CD4-positive, alpha-beta T cell treated with Interferon alpha-2 for 1 hour (primary cell): ENCODE measurements at regions not wholly inside any gene's neighbourhood (a gene's known extent, or its start where the extent isn't known, plus 50 kb on each side); places are given as distances from the start of the nearest gene placed in this dataset.

ENCODE experiments used
- DNase-seq, 2 donors: peaks; one replicate each; pipeline ENCODE4 v3.0.0-alpha.2; 2020 to 2022

DNA sequence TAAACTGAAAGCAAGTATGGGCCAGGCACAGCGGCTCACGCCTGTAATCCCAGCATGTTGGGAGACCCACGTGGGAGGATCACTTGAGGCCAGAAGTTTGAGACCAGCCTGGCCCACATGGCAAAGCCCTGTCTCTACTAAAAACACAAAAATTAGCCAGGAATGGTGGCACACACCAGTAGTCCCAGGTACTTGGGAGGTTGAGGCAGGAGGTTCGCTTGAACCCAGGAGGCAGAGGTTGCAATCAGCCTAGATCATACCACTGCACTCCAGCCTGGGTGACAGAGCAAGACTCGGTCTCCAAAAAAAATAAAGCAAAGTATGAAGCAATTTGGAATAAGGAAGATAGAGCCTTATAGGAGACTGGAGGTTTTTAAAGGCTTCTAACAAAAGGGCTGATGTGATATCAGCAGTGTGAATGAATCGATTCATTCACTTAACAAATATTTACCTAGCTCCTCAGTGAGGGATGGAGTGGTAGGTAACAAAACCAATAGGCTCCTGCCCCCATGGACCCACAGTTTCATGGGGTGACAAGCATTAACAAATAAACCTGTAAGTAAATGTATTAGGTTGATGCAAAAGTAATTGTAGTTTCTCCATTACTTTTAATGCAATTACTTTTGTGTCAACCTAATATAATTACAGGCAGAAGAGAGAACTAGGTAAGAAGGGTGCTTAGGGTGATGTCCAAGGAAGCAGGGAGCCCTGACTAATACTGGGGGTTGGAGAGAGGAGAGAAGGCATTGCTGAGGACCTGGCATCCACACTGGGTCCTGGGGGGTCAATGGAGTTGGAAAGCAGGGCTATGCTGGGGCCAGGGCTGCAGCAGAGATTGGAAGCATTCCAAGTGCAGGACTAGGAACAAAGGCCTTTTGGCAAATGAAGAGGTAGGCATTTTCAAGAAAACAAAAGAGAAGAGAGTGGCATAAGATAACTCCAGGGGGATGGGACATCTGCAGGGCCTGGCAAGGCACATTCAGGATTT lies 195.4 kb upstream of the ARL4C start:
- DNase-seq, result no peak

DNA sequence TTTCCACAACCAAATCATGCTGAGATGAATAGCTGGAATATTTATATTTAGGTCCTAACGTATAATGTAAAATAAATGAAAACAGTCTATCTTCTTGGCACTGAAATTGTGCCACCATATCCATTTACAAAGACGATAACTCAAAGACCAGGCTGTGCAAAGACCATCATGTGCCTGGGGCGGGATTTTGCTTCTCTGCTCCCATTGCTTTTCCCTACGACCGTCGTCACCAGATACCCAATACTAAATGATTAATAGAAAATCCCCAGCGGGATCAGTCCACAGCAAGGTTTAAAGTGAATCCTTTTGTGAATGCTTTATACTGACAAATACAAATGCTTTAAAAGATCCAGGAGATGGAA lies 194.3 kb upstream of the ARL4C start:
- no peak for DNase-seq

DNA sequence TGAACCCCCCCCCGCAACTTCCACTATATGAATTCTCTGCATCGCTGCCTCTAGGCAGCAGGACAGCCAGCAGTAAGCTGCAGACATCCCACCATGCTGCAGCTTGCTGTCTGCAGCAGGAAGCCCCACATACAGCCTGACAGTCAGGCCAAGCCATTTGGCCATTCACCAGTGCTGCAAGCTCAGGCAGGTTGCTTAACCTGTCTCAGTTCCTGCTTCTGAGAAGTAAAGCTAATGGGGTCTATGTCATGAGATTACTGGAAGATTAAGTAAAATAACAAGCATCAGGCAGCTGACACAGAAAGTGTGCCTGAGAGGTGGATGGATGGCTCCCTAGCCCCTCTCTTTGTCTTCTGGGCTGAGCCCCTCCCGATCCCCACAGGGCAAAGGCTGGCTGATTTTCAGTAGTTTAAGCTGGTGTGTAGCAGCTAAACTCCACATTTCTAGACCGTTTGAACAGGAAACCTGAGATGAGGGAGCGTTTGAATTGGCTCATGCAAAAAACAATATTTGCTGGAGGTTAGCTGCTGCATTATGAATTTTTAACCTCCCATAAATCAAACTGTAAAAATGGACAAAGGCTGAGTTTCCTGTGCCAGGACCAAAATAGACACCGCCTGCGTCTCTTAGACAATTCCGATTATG lies 193.8 kb upstream of the ARL4C start:
- DNase-seq, result no peak

DNA sequence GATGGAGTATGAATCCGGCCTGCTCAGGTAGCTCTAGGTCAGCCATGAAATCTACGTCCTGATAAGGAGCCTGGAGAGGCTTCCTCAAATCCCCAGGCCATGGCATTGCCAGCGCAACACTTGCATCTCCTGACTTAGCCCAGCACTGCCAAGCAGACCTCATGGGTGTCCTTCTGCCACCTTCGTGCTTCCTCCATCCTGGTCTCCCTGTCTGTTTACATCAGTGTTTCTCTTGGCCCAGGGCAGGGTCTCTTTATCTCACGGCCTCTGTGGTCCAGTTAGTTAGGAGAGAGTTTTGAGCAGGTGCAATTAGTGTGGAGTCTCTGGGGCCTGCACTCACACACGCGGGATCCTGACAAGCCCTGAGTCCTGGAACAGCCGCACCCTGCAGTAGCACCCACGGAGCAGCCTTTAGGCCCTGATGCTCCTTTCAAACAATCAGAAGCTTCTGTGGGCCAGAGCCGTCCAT lies 193.1 kb upstream of the ARL4C start:
- no peak for DNase-seq

DNA sequence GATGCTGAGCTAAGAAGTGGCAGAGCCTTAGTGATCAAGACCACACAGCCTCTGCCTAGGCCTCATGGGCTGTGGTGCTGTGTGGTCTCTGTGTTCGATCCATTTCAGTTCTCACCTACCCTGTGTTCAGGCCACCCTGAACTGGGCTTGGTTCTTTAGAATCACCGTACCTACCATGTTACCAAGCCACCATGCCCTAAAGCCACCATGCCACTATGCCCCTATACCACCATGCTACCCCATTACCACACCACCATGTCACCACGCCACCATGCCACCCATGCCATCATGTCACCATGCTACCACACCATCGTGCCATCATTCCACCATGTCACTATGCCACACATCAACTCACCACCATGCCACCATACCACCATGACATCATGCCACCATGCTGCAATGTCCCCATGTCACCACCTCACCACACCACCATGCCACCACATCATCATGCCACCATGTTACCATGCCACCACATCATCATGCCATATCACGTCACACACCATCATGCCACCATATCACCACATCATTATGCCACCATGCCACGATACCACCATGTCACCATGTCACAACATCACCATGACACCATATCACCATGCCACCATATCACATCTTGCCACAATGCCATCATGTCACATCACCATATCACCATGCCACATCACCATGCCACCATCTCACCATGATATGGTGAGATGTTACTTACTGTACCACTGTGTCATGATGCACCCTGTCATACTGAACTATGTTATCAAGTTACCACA lies 191.0 kb upstream of the ARL4C start:
- no peak for DNase-seq

DNA sequence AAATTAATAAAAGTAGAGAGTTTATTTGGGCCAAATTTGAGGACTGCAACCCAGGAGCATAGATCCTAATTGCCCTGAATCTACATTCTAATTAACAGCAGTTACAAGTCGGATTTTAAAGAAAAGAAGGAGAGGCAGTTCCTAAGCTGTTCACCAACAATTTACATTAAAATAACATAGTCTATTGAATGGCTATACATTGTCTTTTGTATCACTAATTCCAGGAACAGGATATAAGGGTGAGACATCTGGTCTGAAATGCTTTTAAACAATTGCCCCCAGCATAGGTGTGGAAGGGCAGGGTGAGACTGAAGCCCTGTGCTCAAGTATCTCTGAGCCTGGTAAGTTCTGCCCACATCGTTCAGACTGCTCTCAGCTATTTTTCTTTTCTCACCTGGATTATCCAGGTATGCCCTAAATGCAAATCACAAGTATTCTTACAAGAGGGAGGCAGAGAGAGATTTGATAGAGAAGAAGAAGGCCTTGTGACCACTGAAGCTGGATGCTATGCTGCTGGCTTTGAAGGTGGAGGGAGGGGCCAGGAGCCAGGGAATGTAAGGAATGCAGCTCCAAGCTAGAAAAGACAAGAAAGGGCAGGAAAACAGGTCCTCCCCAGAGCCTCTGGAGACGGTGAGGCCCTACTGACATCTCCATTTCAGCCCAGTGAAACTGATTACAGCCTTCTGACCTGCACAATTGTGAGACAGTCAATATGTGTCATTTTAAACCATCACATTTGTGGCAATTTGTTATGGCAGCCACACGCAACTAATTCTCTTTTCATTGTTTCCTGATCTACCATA lies 189.4 kb upstream of the ARL4C start:
- DNase-seq, result no peak

DNA sequence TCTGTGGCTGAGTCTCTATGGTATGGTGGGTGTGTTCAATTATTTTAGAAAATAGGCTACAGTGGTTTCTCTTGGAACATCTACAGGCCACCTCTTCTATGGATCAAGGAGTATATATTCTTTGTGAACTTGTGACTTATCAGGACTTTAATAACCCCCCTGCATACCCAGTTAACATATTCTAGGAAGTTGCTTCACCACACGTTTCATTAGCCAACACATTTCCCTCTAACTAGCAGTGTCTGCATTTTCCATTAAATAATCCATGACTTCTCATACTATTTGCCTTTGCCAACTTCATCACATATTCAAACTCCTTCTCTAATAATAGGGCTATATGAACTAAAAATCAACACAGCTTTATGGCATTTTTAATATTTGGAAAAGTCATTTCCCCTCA lies 187.6 kb upstream of the ARL4C start:
- DNase-seq, result no peak

DNA sequence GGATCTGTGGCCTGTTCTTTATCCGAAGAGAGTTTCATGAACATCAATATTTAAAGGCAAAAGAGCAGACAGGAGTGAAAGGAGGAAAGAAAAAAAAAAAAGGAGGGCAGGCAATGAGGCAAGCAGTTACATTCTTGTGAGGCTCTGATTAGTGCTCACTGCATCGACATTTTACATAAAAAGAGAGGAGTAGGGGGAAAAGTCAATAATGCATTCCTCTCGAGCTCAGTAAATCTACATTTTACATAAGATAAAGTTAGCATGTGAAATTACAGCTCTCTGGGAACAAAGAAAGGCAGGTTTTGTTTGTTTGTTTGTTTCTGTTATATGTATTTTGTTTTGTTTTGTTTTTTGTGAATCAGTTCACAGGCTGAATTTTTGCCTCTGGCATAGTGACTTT lies 187.1 kb upstream of the ARL4C start:
- no peak for DNase-seq

DNA sequence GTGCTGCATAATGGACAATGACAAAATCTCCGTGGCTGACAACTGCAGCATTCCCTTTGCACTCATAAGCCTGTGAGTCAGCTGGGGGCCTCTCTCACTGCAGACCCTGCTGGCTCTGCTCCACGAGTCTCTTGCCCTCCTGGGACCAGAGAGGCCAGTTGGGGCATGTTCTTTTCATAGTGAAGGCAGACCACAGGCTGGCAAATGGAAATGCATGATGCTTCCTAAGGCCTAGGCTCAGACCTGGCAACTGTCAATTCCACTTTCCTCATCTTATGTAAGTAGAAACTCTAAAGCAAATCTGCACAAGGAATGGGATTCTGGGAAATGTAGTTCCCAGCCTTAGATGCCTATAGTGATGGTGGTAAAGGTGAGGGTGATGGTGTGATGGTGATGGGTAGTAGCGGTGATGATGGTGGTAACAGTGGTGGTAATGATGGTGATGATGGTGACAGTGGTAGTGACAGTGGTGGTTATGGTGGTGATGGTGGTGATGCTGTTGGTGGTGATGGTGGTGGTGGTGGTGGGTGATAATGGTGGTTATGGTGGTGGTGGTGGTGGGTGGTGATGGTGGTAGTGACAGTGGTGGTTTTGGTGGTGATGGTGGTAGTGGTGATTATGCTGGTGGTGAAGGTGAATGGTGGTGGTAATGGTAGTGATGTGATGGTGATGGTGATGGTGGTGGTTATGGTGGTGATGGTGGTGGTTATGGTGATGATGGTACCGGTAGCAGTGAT lies 185.8 kb upstream of the ARL4C start:
- DNase-seq, result no peak

DNA sequence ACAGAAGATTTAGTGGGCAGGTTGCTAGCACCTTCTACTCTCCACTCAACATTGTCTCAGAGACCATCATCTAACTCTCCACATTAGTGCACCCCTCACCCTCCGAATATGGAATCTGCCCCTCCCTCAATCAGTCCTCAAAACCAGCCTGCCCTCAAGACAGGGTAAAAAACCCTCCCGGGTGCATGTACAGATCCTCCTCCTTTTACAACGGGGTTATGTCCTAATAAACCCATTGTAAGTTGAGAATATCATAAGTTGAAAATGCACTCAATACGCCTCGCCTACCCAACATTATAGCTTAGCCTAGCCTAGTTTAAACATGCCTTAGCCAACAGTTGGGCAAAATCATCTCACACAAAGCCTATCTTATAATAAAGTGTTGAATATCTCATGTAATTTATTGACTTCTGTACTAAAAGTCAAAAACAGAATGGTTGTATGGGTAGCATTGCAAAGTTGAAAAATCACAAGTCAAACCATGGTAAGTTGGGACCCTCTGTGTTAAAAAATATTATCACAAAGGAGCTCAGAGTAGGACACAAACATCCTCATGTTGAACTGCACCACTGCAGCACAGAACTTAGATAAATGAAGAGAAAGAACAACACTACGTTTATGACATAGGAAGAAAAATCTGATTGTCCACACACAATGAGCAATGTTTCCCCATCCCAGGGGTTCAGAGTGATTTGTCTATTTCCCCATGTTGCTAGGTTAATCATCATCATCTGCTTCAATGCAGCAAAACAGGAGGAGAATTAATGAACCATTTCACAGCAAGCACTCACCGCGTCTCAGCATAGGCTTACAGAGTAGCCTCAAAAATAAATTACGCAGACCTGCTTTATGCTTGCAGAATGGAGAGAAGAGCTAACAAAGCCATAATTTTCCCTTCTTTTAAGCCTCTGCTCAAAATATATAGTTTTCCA lies 184.1 kb upstream of the ARL4C start:
- no peak for DNase-seq

DNA sequence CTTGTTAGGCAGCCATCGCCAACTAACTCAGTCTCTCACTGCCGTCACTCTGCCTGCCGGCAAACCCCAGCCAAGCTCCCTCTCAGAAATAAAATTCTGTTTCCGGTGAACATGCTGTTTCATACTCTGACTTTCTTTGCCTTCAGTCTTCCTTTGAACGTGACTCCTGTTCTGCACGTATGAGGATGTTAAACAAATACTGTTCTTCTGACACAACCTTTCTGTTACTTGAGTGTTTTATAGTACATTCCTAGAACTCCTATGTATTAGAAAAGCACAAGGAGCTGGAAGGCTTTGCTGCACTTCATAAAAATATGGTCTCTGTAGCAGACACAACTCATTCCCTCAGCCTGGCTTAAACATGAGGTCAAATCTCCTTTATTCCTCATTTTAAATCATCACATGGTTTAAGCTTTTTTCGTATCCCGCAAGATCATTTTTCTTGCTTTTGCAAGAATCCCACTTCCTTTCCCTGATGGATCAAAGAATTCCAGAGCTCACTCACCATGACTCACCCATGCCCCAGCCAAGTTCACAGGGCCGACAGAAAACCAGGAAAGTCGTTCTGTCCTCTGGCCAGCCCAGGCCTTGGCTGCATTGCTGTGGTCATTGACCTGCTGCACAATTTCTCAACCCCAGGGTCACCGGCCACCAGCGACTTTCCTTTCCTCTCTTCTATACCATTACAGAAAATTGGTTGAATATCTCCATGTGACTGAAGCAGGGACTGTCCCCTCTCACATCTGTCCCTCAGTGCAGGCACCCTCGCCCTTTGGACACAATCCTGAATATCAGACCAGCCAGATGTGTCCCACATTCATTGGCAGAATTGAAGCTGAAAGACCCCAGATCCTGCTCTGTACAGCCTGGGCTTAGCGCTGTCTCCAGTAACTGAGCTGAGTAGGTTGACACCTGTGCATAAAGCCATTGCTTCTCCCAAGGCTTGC lies 183.1 kb upstream of the ARL4C start:
- no peak for DNase-seq

DNA sequence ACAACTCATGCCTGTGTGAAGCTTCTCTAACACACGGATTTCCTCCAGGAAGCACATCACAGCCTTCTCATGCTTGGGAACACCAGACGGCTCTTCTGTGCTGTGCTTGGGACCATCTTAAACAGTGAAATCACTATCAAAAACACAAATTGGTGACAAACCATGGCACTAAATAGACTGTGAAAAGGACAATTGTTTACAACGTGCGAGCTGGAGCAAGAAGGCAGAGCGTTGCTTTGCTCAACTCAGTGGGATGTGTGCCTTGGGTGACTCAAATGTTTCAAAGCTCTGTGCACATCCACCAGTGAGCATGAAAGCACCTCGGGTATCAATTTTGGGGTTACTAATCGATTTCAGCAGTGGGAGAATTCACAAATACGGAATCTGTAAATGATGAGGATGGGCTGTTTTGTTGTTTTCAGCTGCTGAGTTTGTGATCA lies 182.4 kb upstream of the ARL4C start:
- no peak for DNase-seq

DNA sequence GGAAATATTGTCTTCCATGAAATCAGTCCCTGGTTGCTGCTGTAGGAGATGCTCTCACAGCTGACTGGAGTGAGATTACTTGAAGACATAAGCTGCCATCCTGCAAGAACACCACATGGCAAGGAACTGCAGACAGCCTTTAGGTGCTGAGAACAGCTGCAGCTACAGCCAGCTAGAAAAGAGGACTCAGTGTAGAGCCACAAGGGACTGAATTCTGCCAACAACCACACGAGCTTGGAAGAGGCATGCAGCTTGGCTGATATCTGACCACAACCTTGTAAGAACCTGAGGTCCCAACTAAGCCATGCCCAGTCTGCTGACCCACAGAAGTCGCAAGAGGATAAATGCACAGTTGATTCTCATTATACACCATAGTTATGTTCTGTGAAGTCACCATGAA lies 181.8 kb upstream of the ARL4C start:
- no peak for DNase-seq

DNA sequence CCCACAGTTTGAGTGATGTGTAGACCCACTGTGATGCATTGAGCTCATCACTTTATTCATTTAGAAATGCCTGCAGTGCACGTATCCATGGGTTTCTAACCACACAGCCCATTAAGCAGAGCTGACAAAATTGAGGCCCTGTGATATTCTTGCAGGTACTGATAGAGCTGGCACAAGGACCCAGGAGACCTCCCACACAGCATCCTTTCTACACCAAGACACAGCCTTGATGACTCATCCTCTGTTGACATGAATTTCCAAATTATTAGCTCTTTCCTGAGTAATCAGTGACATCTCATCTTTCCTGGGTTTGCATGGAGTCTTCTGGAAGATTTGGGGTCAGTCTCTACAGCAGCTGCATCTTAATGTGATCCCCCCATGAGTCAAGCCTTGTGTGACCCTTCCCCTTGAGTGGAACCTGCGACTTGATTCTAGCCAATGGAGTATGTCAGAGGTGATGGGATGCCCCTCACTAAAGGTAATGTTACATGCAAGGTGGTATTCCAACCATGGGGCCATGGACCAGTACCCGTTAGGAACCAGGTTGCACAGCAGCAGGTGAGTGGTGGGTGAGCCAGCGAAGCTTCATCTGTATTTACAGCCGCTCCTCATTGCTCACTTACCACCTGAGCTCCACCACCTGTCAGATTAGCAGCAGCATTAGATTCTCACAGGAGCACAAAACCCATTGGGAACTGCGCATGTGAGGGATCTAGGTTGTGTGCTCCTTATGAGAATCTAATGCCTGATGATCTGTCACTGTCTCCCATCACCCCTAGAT lies 181.1 kb upstream of the ARL4C start:
- DNase-seq, result no peak

DNA sequence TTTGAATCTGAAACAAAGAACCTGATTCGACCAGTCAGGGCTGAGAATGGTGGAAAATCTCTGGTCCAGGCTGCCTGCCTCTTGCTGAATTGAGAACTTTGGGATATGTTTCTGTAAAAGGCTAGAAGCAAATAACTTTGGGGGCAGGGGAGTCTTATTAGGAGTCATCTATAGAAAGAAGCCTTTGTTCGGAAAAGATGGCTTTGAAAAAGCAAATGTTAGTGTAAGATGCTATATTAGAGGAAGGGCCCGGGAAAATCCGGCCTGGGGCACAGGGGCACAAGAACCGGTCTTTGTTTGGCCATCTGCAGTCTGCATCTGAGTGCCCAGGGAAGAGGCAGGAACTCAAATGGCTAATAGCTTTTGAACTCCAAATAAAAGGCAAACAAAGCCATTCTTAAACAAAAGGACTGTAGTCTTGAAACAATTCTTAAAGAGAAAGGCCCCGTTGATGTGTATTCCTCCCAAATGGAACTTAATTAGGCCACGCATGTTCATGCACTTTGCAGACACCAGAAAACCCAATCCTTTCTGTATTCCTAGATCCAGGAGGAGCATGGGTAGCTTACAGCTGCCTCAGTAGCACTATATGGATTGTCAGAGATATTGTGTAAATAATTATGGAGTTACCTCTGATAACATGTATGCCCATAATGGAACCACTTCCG lies 180.0 kb upstream of the ARL4C start:
- no peak for DNase-seq

DNA sequence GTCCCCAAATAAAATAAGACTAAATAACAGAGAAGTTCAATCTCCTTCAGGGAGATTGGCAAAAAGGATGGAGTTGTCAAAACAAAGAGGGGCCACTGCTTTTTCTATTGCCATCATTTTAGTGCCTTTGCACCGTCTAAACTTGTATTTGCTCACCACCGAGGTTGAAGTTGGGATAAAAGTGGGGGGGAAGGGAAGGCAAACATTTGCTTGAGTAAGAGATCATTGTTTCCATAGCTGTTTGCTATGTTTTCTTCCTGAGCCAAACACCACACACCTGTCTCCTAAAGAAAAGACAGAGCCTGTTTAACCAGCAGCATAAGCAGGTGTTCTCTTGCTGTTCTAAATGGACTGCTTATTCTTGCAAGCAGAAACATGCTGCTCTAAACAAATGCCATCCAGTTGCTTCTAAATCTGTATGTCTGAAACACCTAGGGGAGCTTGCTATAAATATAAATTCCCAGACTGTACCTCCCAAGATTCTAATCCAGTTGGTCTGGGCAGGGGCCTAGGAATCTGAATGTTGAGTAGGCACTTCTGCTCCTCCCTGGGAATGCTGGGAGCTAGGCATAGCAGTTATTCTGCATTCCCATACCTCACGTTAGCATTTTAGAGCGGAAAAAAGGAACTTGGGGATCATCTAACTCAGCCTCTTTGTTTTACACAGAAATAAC lies 179.4 kb upstream of the ARL4C start:
- DNase-seq, result no peak

DNA sequence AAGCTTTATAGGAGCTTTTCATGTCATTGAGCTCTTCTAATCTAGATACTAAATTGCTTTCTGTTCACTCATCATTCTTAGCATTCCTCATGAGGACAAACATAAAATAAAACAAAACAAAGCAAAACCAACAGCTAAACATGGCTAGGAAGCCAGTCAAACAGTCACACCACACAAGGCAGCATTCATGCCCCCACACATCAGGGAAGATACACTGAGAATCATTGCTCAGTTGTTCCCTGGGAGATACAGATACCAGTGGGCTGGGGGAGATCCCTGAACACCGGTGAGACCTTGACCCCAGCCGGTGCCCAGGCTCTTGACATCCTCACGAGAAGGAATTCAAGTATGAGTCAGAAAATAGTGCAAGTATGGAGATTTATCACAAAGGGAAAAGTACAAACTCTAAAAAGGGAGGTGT lies 177.9 kb upstream of the ARL4C start:
- DNase-seq, result no peak
